Psoas muscle (tissue), 7 donors: ENCODE measurements at regions not wholly inside any gene's neighbourhood (a gene's known extent, or its start where the extent isn't known, plus 50 kb on each side); places are given as distances from the start of the nearest gene placed in this dataset.

Experiments
- ATAC-seq, 4 donors: fragments of 200-7000 bp; cut with Tn5 transposase; one replicate each; pipeline ENCODE4 v1.9.1; 2020; ENCODE audit warnings: moderate library complexity in 3 of 4, mild to moderate bottlenecking in 2 of 4
- DNase-seq, 2 donors: peaks; one replicate each; pipeline ENCODE4 v3.0.0-alpha.2; 2020
- H3K27ac ChIP-seq: fragments of 200-600 bp; one replicate; pipeline ENCODE4 v1.8.0; 2022
- H3K27me3 ChIP-seq, 3 donors: fragments of 200-600 bp in 1 of 3; one replicate each; pipeline versions ENCODE4 v1.6.1 to v1.8.0; 2013 to 2022; ENCODE audit warnings: low read length in 2 of 3, mild to moderate bottlenecking in 2 of 3, moderate library complexity in 1 of 3; ENCODE audit not compliant: insufficient read depth in 3 of 3
- H3K36me3 ChIP-seq, 2 donors: fragments of 200-600 bp in 1 of 2; one replicate each; pipeline versions ENCODE4 v1.6.1 to v1.8.0; 2013 to 2022; ENCODE audit warnings: low read depth in 1 of 2, mild to moderate bottlenecking in 1 of 2, moderate library complexity in 1 of 2; ENCODE audit not compliant: insufficient read depth in 1 of 2
- H3K4me1 ChIP-seq: fragments of 200-600 bp; one replicate; pipeline ENCODE4 v1.8.0; 2022
- H3K4me3 ChIP-seq: fragments of 200-600 bp; one replicate; pipeline ENCODE4 v1.8.0; 2022; ENCODE audit warnings: mild to moderate bottlenecking
- H3K9me3 ChIP-seq: fragments of 200-600 bp; one replicate; pipeline ENCODE4 v1.8.0; 2022
- CTCF ChIP-seq: fragments of 200-600 bp; IDR thresholded peaks from one replicate; pipeline ENCODE4 v1.8.0; 2022; ENCODE audit warnings: antibody characterized with exemption
- WGBS, 3 donors: extraction: QIAGEN DNeasy Blood & Tissue Kit; methylation state at CpG; one replicate each; pipeline versions ENCODE4 v1.1.6 to v1.1.7; 2013; 5-methylcytosine and 5-hydroxymethylcytosine counted together
- intact Hi-C, 2 donors: fragments of 100-400 bp; cut with DNase I; formaldehyde crosslinking; loops; one replicate each; pipeline versions ENCODE4 v1.11.0 to v1.14.2; 2022
- donor health status: healthy with polysubstance abuse.
- donor health status: DM: no; HTN: no; CAD: no; lungs with moderate emphysema.
- donor health status: Bipolar disorder and iron deficiency.
- donor health status: healthy.
- donor health status: DM: yes; HTN: yes; CAD: no.
- donor health status: DM: no; HTN: no; CAD: no.
- donor health status: DM: yes; HTN: yes; CAD: no.

- Histone ChIP-seq H3K27me3 (no peaks in the 10 kb centered on the region), H3K9me3 (no peaks in the 10 kb centered on the region), H3K27ac (no peak overlapping the region), H3K4me3 (no peak overlapping the region), H3K4me1 (no peaks in the 10 kb centered on the region), H3K36me3 (no peaks in the 10 kb centered on the region)
- WGBS, 3 donors: 62 to 71% (median 71%) methylated on average over 2 of the region's 2 CpGs
- ATAC-seq: no peak
- DNase-seq: no peak
- intact Hi-C loops: no loop called here
- no peak for TF ChIP-seq CTCF
Measured at GRCh38 chr18:29496152-29496680, 1319.3 kb upstream of the CDH2 start.

GRCh38 chr18:29494371-29494770 lies 1317.4 kb upstream of the CDH2 start:
- H3K4me3 ChIP-seq: no peak overlapping the region
- intact Hi-C loops: no loop called here
- TF ChIP-seq CTCF: no peak

GRCh38 chr18:29491907-29492306 lies 1315.0 kb upstream of the CDH2 start:
- Histone ChIP-seq H3K36me3 (no peaks in the 10 kb centered on the region), H3K4me3 (no peak overlapping the region), H3K27me3 (no peaks in the 10 kb centered on the region), H3K27ac (no peak overlapping the region), H3K4me1 (no peaks in the 10 kb centered on the region), H3K9me3 (no peaks in the 10 kb centered on the region)
- intact Hi-C loops: no loop called here
- DNase-seq (no peak), ATAC-seq (no peak)
- TF ChIP-seq CTCF: no peak
- 59 to 73% (median 63%) methylated on average over 2 of the region's 2 CpGs for WGBS, 3 donors

More at GRCh38 chr18:29494371-29494770, 1317.4 kb upstream of the CDH2 start:
- H3K4me1 ChIP-seq: no peaks in the 10 kb centered on the region
- no peak overlapping the region for H3K27ac ChIP-seq
- no peaks in the 10 kb centered on the region for H3K9me3 ChIP-seq
- no peaks in the 10 kb centered on the region for H3K36me3 ChIP-seq
- no peak for DNase-seq
- no peaks in the 10 kb centered on the region for H3K27me3 ChIP-seq
- no peak for ATAC-seq

- no peaks in the 10 kb centered on the region for H3K9me3 ChIP-seq
- no peaks in the 10 kb centered on the region for H3K27me3 ChIP-seq
- no peak overlapping the region for H3K27ac ChIP-seq
- ATAC-seq: no peak
- H3K36me3 ChIP-seq: no peaks in the 10 kb centered on the region
- no peaks in the 10 kb centered on the region for H3K4me1 ChIP-seq
- no peak overlapping the region for H3K4me3 ChIP-seq
- 73 to 85% (median 83%) methylated on average over 2 of the region's 2 CpGs for WGBS, 3 donors
- DNase-seq: no peak
- intact Hi-C loops: no loop called here
- TF ChIP-seq CTCF: no peak
Measured at GRCh38 chr18:29488617-29489016, 1311.7 kb upstream of the CDH2 start.

GRCh38 chr18:29465526-29465925 lies 1288.6 kb upstream of the CDH2 start:
- DNase-seq: no peak
- intact Hi-C loops: no loop called here
- Histone ChIP-seq H3K27me3 (no peaks in the 10 kb centered on the region), H3K9me3 (no peaks in the 10 kb centered on the region), H3K27ac (no peak overlapping the region), H3K4me1 (no peaks in the 10 kb centered on the region), H3K36me3 (no peaks in the 10 kb centered on the region), H3K4me3 (no peak overlapping the region)
- no peak for TF ChIP-seq CTCF
- no peak for ATAC-seq
